Liver (tissue), 8 donors: ENCODE measurements at regions not wholly inside any gene's neighbourhood (a gene's known extent, or its start where the extent isn't known, plus 50 kb on each side); places are given as distances from the start of the nearest gene placed in this dataset.

Source experiments
- DNase-seq: peaks from one replicate; pipeline ENCODE4 v3.0.0-alpha.2; 2017; ENCODE audit warnings: low spot score
- H3K27ac ChIP-seq, 2 donors: one replicate each; pipeline ENCODE4 v1.7.0; 2013; ENCODE audit warnings: inconsistent platforms in 2 of 2, low read length in 2 of 2, control low read depth in 1 of 2, low read depth in 1 of 2, mild to moderate bottlenecking in 1 of 2
- H3K27me3 ChIP-seq, 4 donors: one replicate each; pipeline versions ENCODE4 v1.6.1 to v1.7.0; 2013; ENCODE audit warnings: low read length in 3 of 4, inconsistent platforms in 1 of 4, mild to moderate bottlenecking in 1 of 4, moderate library complexity in 1 of 4; ENCODE audit not compliant: control insufficient read depth in 4 of 4, insufficient read depth in 4 of 4
- H3K36me3 ChIP-seq, 4 donors: one replicate each; pipeline versions ENCODE4 v1.6.1 to v1.7.0; 2013; ENCODE audit warnings: low read length in 3 of 4, mild to moderate bottlenecking in 3 of 4, low read depth in 1 of 4, moderate library complexity in 1 of 4; ENCODE audit not compliant: control insufficient read depth in 4 of 4, insufficient read depth in 3 of 4
- H3K4me1 ChIP-seq, 4 donors: one replicate each; pipeline versions ENCODE4 v1.6.1 to v1.7.0; 2013; ENCODE audit warnings: low read length in 3 of 4, mild to moderate bottlenecking in 3 of 4, moderate library complexity in 1 of 4; ENCODE audit not compliant: control insufficient read depth in 4 of 4, insufficient read depth in 4 of 4
- H3K4me3 ChIP-seq, 3 donors: one replicate each; pipeline versions ENCODE4 v1.6.1 to v1.7.0; 2013; ENCODE audit warnings: low read length in 3 of 3, control low read depth in 1 of 3, low read depth in 1 of 3, mild to moderate bottlenecking in 1 of 3
- H3K9ac ChIP-seq, 2 donors: one replicate each; pipeline ENCODE4 v1.7.0; 2013; ENCODE audit warnings: low read length in 2 of 2, mild to moderate bottlenecking in 2 of 2, moderate library complexity in 2 of 2, control low read depth in 1 of 2, low read depth in 1 of 2
- H3K9me3 ChIP-seq, 4 donors: one replicate each; pipeline versions ENCODE4 v1.6.1 to v1.7.0; 2013; ENCODE audit warnings: low read length in 3 of 4; ENCODE audit not compliant: control insufficient read depth in 4 of 4
- CTCF ChIP-seq: fragments of 150-350 bp; IDR thresholded peaks from 2 replicates; pipeline ENCODE4 v1.5.1; 2017; ENCODE audit warnings: improper control_type of control experiment, low read depth, low read length; ENCODE audit not compliant: missing input control
- EGR1 ChIP-seq, 2 donors: IDR thresholded peaks; 2 replicates each; pipeline ENCODE4 v1.6.1; 2016 to 2018; ENCODE audit warnings: antibody characterized with exemption in 2 of 2, low read depth in 2 of 2
- FOXA2 ChIP-seq: IDR thresholded peaks from 2 replicates; pipeline ENCODE4 v1.6.1; 2016; ENCODE audit warnings: antibody characterized with exemption
- GABPA ChIP-seq, 2 donors: IDR thresholded peaks in 1 of 2; conservative IDR thresholded peaks in 1 of 2; 2 replicates each; pipeline ENCODE4 v1.6.1; 2016; ENCODE audit warnings: antibody characterized with exemption in 2 of 2, mild to moderate bottlenecking in 1 of 2, moderate library complexity in 1 of 2
- HNF4A ChIP-seq, 2 donors: conservative IDR thresholded peaks; 2 replicates each; pipeline ENCODE4 v1.6.1; 2016; ENCODE audit warnings: antibody characterized with exemption in 2 of 2, mild to moderate bottlenecking in 2 of 2
- HNF4G ChIP-seq: IDR thresholded peaks from 2 replicates; pipeline ENCODE4 v1.6.1; 2016; ENCODE audit warnings: antibody characterized with exemption
- JUND ChIP-seq, 2 donors: IDR thresholded peaks; 2 replicates each; pipeline ENCODE4 v1.6.1; 2016; ENCODE audit warnings: antibody characterized with exemption in 2 of 2
- NR2F2 ChIP-seq: IDR thresholded peaks from 2 replicates; pipeline ENCODE4 v1.6.1; 2016; ENCODE audit warnings: antibody characterized with exemption
- RAD21 ChIP-seq, 2 donors: IDR thresholded peaks; 2 replicates each; pipeline ENCODE4 v1.6.1; 2016; ENCODE audit warnings: antibody characterized with exemption in 2 of 2, mild to moderate bottlenecking in 2 of 2
- RXRA ChIP-seq, 2 donors: IDR thresholded peaks; 2 replicates each; pipeline ENCODE4 v1.6.1; 2017 to 2018; ENCODE audit warnings: antibody characterized with exemption in 2 of 2, mild to moderate bottlenecking in 1 of 2
- SP1 ChIP-seq: IDR thresholded peaks from 2 replicates; pipeline ENCODE4 v1.6.1; 2018; ENCODE audit warnings: antibody characterized with exemption, mild to moderate bottlenecking
- TAF1 ChIP-seq: conservative IDR thresholded peaks from 2 replicates; pipeline ENCODE4 v1.6.1; 2016; ENCODE audit warnings: antibody characterized with exemption, mild to moderate bottlenecking
- YY1 ChIP-seq: IDR thresholded peaks from 2 replicates; pipeline ENCODE4 v1.6.1; 2016; ENCODE audit warnings: antibody characterized with exemption, mild to moderate bottlenecking
- WGBS: extraction: QIAGEN DNeasy Blood & Tissue Kit; methylation state at CpG from one replicate; pipeline ENCODE4 v1.1.7; 2013; 5-methylcytosine and 5-hydroxymethylcytosine counted together
- TF ChIP-seq, protein P1 (sequence below): IDR thresholded peaks from 2 replicates; pipeline ENCODE4 v1.6.1; 2016; ENCODE audit warnings: antibody characterized with exemption
- donor health status: healthy.
- donor health status: healthy.
- donor health status: healthy.
- donor health status: healthy.
- donor health status: healthy.

DNA sequence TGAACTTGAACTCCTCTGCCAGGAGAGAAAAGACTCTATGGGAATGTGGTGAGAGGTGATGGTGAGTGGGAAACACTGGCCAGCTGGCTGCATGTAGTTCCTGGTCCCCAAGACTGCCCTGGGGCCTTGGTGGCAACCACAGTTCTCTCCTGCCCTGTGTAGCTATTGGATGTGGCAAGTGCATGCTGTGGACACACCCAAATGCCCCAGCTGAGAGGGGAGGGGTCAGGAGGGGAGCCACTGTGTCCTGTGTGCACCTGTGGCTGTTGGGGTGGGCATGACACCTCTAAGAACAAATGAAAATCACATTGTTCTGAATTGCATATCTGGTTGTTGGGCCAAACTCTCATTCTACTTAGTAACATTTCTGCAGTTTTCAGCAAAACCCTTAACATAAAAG is 409.6 kb downstream of the NSUN3 start:
- Histone ChIP-seq H3K27me3 (no peaks in the 10 kb centered on the region), H3K4me1 (no peaks in the 10 kb centered on the region), H3K9me3 (peaks cover 2 to 10% (median 4%) of the 10 kb centered on the region in 4 donors), H3K9ac (no peak overlapping the region), H3K36me3 (no peaks in the 10 kb centered on the region), H3K27ac (no peak overlapping the region), H3K4me3 (no peak overlapping the region)
- no peak for TF ChIP-seq RXRA (IDR thresholded peaks at IDR 0.05)
- DNase-seq: no peak

- Histone ChIP-seq H3K9ac (no peak overlapping the region), H3K36me3 (no peaks in the 10 kb centered on the region), H3K27ac (no peak overlapping the region), H3K4me3 (no peak overlapping the region), H3K9me3 (peaks cover 0 to under 1% (median 0%) of the 10 kb centered on the region in 4 donors), H3K4me1 (no peaks in the 10 kb centered on the region), H3K27me3 (no peaks in the 10 kb centered on the region)
- WGBS: 90% methylated on average over 3 of the region's 3 CpGs
- no peak for TF ChIP-seq RXRA (IDR thresholded peaks at IDR 0.05)
- TF ChIP-seq EGR1 (IDR thresholded peaks at IDR 0.05; ENCODE audit: low read depth in 2 of 2): no peak
- no peak for TF ChIP-seq FOXA2
- no peak for TF ChIP-seq HNF4A (conservative IDR thresholded peaks at IDR 0.05)
- no peak for TF ChIP-seq JUND (IDR thresholded peaks at IDR 0.05)
- TF ChIP-seq RAD21 (IDR thresholded peaks at IDR 0.05): no peak
- no peak for TF ChIP-seq CTCF
- TF ChIP-seq GABPA (IDR thresholded peaks at IDR 0.05 in 1 of 2, conservative IDR thresholded peaks at IDR 0.05 in 1 of 2): no peak
- no peak for TF ChIP-seq NR2F2
- DNase-seq: no peak
These were observed 418.5 kb downstream of the NSUN3 start for GRCh38 chr3:94481226-94481898.

- Histone ChIP-seq H3K4me3 (no peak overlapping the region), H3K9ac (no peak overlapping the region), H3K4me1 (no peaks in the 10 kb centered on the region), H3K27ac (no peak overlapping the region), H3K9me3 (no peaks in the 10 kb centered on the region), H3K36me3 (no peaks in the 10 kb centered on the region), H3K27me3 (no peaks in the 10 kb centered on the region)
- WGBS: 72% methylated on average over 3 of the region's 3 CpGs
- no peak for TF ChIP-seq RXRA (IDR thresholded peaks at IDR 0.05)
- no peak for TF ChIP-seq JUND (IDR thresholded peaks at IDR 0.05)
- no peak for TF ChIP-seq EGR1 (IDR thresholded peaks at IDR 0.05; ENCODE audit: low read depth in 2 of 2)
- no peak for TF ChIP-seq CTCF
- no peak for TF ChIP-seq TAF1
- no peak for TF ChIP-seq HNF4G
- TF ChIP-seq FOXA2: no peak
- no peak for TF ChIP-seq RAD21 (IDR thresholded peaks at IDR 0.05)
- TF ChIP-seq SP1: no peak
- TF ChIP-seq YY1: no peak
- TF ChIP-seq NR2F2: no peak
- TF ChIP-seq HNF4A (conservative IDR thresholded peaks at IDR 0.05): no peak
- TF ChIP-seq, protein P1, sequence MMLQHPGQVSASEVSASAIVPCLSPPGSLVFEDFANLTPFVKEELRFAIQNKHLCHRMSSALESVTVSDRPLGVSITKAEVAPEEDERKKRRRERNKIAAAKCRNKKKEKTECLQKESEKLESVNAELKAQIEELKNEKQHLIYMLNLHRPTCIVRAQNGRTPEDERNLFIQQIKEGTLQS: no peak
- no peak for DNase-seq
These were observed 419.8 kb downstream of the NSUN3 start for GRCh38 chr3:94482686-94483085.
